H1 (cell line): ENCODE measurements at regions not wholly inside any gene's neighbourhood (a gene's known extent, or its start where the extent isn't known, plus 50 kb on each side); places are given as distances from the start of the nearest gene placed in this dataset.

Experiments used
- BACH1 ChIP-seq: IDR thresholded peaks from 2 replicates; pipeline ENCODE4 v1.6.1; 2012; ENCODE audit warnings: low read length, improper control_type of control experiment
- BRCA1 ChIP-seq: IDR thresholded peaks from 2 replicates; pipeline ENCODE4 v1.6.1; 2012; ENCODE audit warnings: low read depth, low read length, improper control_type of control experiment
- CTBP2 ChIP-seq: IDR thresholded peaks from 2 replicates; pipeline ENCODE4 v1.7.0; 2011; ENCODE audit warnings: borderline replicate concordance, mild to moderate bottlenecking, moderate library complexity, mixed read lengths, low read length; ENCODE audit not compliant: insufficient read depth, insufficient read length

DNA sequence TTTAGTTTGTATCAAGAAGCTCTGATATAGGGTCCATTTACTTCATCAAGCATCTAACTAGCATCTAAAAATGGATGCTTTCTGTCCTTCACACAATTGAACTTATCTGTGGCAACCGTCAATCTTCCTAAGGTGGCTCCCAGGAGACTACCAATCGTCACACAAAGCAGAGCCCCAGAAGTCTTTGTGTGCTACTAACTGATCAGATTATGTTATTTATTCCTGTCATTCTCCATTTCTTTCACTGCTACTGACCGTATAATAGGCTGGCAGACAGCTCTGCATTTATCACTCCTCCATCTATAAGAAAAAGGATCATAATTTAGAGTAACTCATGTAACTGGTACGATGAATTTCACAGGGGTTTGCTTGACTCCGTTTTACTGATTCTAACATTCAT, 585.0 kb upstream of the NXPH2 start (continued):
- TF ChIP-seq CTBP2: no peak
- no peak for TF ChIP-seq BRCA1
- TF ChIP-seq BACH1: no peak
